ENCODE measurements at regions not wholly inside any gene's neighbourhood (a gene's known extent, or its start where the extent isn't known, plus 50 kb on each side); places are given as distances from the start of the nearest gene placed in this dataset.

GRCh38 chr10:56012101-56012500 lies 349.0 kb downstream of the ZWINT start:
- Histone ChIP-seq H4K20me1 (ENCODE audit: insufficient read depth, low read length) (no peaks in the 10 kb centered on the region), H3K9ac (ENCODE audit: low read length) (no peak overlapping the region), H3K27me3 (ENCODE audit: insufficient read depth, low read length) (no peaks in the 10 kb centered on the region), H3K9me3 (ENCODE audit: insufficient read depth, low read depth, low read length) (peaks cover 5% of the 10 kb centered on the region), H3K79me2 (ENCODE audit: insufficient read depth, low read length) (no peaks in the 10 kb centered on the region), H3K4me1 (ENCODE audit: insufficient read depth, low read length) (no peaks in the 10 kb centered on the region), H3K36me3 (ENCODE audit: insufficient read depth, low read length) (no peaks in the 10 kb centered on the region), H3K4me2 (ENCODE audit: low read length) (no peak overlapping the region), H3K4me3 (ENCODE audit: insufficient read depth, low read depth, low read length) (no peak overlapping the region), H3K27ac (ENCODE audit: low read depth, low read length) (no peak overlapping the region), H2AFZ (ENCODE audit: low read depth, low read length) (no peak overlapping the region)
- Mint-ChIP-seq H3K36me3 (ENCODE audit: low read depth, unreplicated experiment) (no peaks in the 10 kb centered on the region), H3K27me3 (ENCODE audit: low read depth, unreplicated experiment) (no peaks in the 10 kb centered on the region), H3K4me3 (ENCODE audit: unreplicated experiment) (no peak overlapping the region), H3K27ac (ENCODE audit: unreplicated experiment) (no peak overlapping the region), H3K4me1 (ENCODE audit: low read depth, unreplicated experiment) (no peaks in the 10 kb centered on the region), H3K9me3 (ENCODE audit: unreplicated experiment) (peaks cover 2% of the 10 kb centered on the region)
- no peak for TF ChIP-seq EZH2 (IDR thresholded peaks at IDR 0.05; ENCODE audit: insufficient read depth, low read length)
- no peak for TF ChIP-seq CTCF (IDR thresholded peaks at IDR 0.05; ENCODE audit: insufficient read depth, low read depth, low read length)
- no peak for FAIRE-seq
- DNase-seq (ENCODE audit: low read depth): no peak

GRCh38 chr10:56003555-56003954 lies 357.5 kb downstream of the ZWINT start:
- no peaks in the 10 kb centered on the region for H3K4me1 Mint-ChIP-seq (ENCODE audit: low read depth, unreplicated experiment)
- Histone ChIP-seq H4K20me1 (ENCODE audit: insufficient read depth, low read length) (no peaks in the 10 kb centered on the region), H3K4me2 (ENCODE audit: low read length) (no peak overlapping the region), H3K27ac (ENCODE audit: low read depth, low read length) (no peak overlapping the region), H3K9me3 (ENCODE audit: insufficient read depth, low read depth, low read length) (no peaks in the 10 kb centered on the region), H3K9ac (ENCODE audit: low read length) (no peak overlapping the region), H3K36me3 (ENCODE audit: insufficient read depth, low read length) (no peaks in the 10 kb centered on the region), H3K4me1 (ENCODE audit: insufficient read depth, low read length) (no peaks in the 10 kb centered on the region), H3K4me3 (ENCODE audit: insufficient read depth, low read depth, low read length) (no peak overlapping the region), H3K79me2 (ENCODE audit: insufficient read depth, low read length) (no peaks in the 10 kb centered on the region), H3K27me3 (ENCODE audit: insufficient read depth, low read length) (no peaks in the 10 kb centered on the region), H2AFZ (ENCODE audit: low read depth, low read length) (no peak overlapping the region)
- H3K27me3 Mint-ChIP-seq (ENCODE audit: low read depth, unreplicated experiment): no peaks in the 10 kb centered on the region
- TF ChIP-seq CTCF (IDR thresholded peaks at IDR 0.05; ENCODE audit: insufficient read depth, low read depth, low read length): no peak
- TF ChIP-seq EZH2 (IDR thresholded peaks at IDR 0.05; ENCODE audit: insufficient read depth, low read length): no peak
- no peaks in the 10 kb centered on the region for H3K9me3 Mint-ChIP-seq (ENCODE audit: unreplicated experiment)
- no peak for FAIRE-seq
- no peaks in the 10 kb centered on the region for H3K36me3 Mint-ChIP-seq (ENCODE audit: low read depth, unreplicated experiment)
- H3K4me3 Mint-ChIP-seq (ENCODE audit: unreplicated experiment): no peak overlapping the region
- H3K27ac Mint-ChIP-seq (ENCODE audit: unreplicated experiment): no peak overlapping the region
- no peak for DNase-seq (ENCODE audit: low read depth)

GRCh38 chr10:55989188-55989587 lies 371.9 kb downstream of the ZWINT start:
- Mint-ChIP-seq H3K4me1 (ENCODE audit: low read depth, unreplicated experiment) (no peaks in the 10 kb centered on the region), H3K27me3 (ENCODE audit: low read depth, unreplicated experiment) (no peaks in the 10 kb centered on the region), H3K36me3 (ENCODE audit: low read depth, unreplicated experiment) (no peaks in the 10 kb centered on the region), H3K9me3 (ENCODE audit: unreplicated experiment) (no peaks in the 10 kb centered on the region), H3K4me3 (ENCODE audit: unreplicated experiment) (no peak overlapping the region), H3K27ac (ENCODE audit: unreplicated experiment) (no peak overlapping the region)
- Histone ChIP-seq H3K36me3 (ENCODE audit: insufficient read depth, low read length) (no peaks in the 10 kb centered on the region), H3K4me2 (ENCODE audit: low read length) (no peak overlapping the region), H3K4me3 (ENCODE audit: insufficient read depth, low read depth, low read length) (no peak overlapping the region), H3K9ac (ENCODE audit: low read length) (no peak overlapping the region), H3K27me3 (ENCODE audit: insufficient read depth, low read length) (no peaks in the 10 kb centered on the region), H4K20me1 (ENCODE audit: insufficient read depth, low read length) (no peaks in the 10 kb centered on the region), H3K4me1 (ENCODE audit: insufficient read depth, low read length) (no peaks in the 10 kb centered on the region), H3K79me2 (ENCODE audit: insufficient read depth, low read length) (no peaks in the 10 kb centered on the region), H3K27ac (ENCODE audit: low read depth, low read length) (no peak overlapping the region), H2AFZ (ENCODE audit: low read depth, low read length) (no peak overlapping the region), H3K9me3 (ENCODE audit: insufficient read depth, low read depth, low read length) (no peaks in the 10 kb centered on the region)
- DNase-seq (ENCODE audit: low read depth) (no peak), FAIRE-seq (no peak)
- TF ChIP-seq CTCF (IDR thresholded peaks at IDR 0.05; ENCODE audit: insufficient read depth, low read depth, low read length): no peak
- no peak for TF ChIP-seq EZH2 (IDR thresholded peaks at IDR 0.05; ENCODE audit: insufficient read depth, low read length)

Data from astrocyte (in vitro differentiated cells and primary cell).